Subcutaneous adipose tissue (tissue), 1 donor: ENCODE measurements at regions not wholly inside any gene's neighbourhood (a gene's known extent, or its start where the extent isn't known, plus 50 kb on each side); places are given as distances from the start of the nearest gene placed in this dataset.

Experiments used
- CTCF ChIP-seq: fragments of 450-650 bp; IDR thresholded peaks from one replicate; pipeline ENCODE4 v1.5.1; 2016; ENCODE audit warnings: low read depth, mild to moderate bottlenecking, control low read depth, antibody characterized with exemption, moderate library complexity

- no peak for TF ChIP-seq CTCF
Observed at GRCh38 chr3:64321747-64322146, 96.5 kb upstream of the PRICKLE2 start.

GRCh38 chr3:64319391-64319790 lies 94.1 kb upstream of the PRICKLE2 start:
- no peak for TF ChIP-seq CTCF

- no peak for TF ChIP-seq CTCF
Observed at GRCh38 chr3:64318668-64319271, 93.5 kb upstream of the PRICKLE2 start.

DNA sequence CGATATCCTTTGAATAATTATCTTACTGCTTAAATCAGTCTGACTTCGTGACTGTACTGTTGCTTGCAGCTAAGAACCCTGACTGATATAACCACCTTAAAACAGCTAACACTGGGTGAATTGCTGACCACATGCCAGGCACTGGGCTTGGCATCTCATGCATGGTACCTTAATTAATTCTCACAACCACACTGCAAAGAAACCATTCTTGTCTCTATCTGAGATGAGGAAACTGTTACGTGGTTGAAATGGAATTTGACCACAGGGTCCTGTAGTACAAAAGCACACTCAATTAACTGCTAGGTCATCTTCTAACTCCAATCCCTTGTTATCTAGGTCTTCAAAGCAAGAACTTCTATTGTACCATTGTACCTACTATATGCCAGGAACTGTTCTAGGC lies 92.7 kb upstream of the PRICKLE2 start:
- TF ChIP-seq CTCF = no peak

GRCh38 chr3:64316971-64317370 lies 91.7 kb upstream of the PRICKLE2 start:
- no peak for TF ChIP-seq CTCF

- TF ChIP-seq CTCF = no peak
Observed at GRCh38 chr3:64311424-64312061, 86.3 kb upstream of the PRICKLE2 start.

GRCh38 chr3:64308931-64309330 lies 83.7 kb upstream of the PRICKLE2 start:
- no peak for TF ChIP-seq CTCF
